SH-SY5Y (cell line): ENCODE measurements at regions not wholly inside any gene's neighbourhood (a gene's known extent, or its start where the extent isn't known, plus 50 kb on each side); places are given as distances from the start of the nearest gene placed in this dataset.
A peak's percentile ranks its signal among the peaks of the same experiment; 100 is the strongest.

Source experiments
- GATA2 ChIP-seq: IDR thresholded peaks from 2 replicates; pipeline ENCODE4 v1.6.1; 2011; ENCODE audit warnings: mild to moderate bottlenecking, low read depth, low read length
- GATA3 ChIP-seq: IDR thresholded peaks from 2 replicates; pipeline ENCODE4 v1.6.1; 2011; ENCODE audit warnings: low read depth, mild to moderate bottlenecking, low read length, moderate library complexity

DNA sequence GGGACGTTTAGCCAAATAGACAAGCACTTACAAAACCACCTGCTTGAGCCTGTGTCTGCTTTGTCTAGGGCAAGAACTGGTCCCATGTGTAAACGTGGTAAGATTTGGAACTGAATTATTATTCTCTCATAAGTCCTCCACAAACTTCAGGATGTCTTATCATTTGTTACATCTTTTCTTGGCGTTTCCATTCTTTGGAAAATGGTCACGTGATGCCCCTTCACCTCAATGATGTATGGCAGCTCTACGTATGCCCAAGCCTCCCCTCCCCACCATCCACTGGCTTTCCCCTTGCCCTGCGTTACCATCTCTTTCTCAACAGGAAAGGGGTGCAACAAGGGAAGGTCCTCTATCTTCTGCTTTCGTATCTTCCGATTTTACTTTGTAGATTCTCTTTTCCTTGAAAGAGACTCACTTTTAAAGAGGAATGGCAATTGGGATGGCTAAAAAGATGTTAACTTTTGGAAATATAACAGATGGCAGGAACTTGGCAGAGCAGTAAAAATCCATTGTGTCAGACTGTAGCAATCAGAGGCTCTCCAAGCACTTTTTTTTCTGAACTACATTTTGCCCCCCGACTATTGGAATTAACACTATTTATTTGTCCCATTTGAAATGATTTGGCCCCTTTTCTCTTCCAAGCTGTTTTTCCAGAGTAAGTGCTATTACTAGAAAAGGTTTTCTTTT is 117.6 kb downstream of the FAT3 start:
- TF ChIP-seq GATA2 (no peak), GATA3 (no peak)

GRCh38 chr11:92342886-92343285 is 118.3 kb downstream of the FAT3 start:
- TF ChIP-seq GATA3, result no peak
- no peak for TF ChIP-seq GATA2

GRCh38 chr11:92346220-92346619 is 121.6 kb downstream of the FAT3 start:
- no peak for TF ChIP-seq GATA3
- no peak for TF ChIP-seq GATA2

DNA sequence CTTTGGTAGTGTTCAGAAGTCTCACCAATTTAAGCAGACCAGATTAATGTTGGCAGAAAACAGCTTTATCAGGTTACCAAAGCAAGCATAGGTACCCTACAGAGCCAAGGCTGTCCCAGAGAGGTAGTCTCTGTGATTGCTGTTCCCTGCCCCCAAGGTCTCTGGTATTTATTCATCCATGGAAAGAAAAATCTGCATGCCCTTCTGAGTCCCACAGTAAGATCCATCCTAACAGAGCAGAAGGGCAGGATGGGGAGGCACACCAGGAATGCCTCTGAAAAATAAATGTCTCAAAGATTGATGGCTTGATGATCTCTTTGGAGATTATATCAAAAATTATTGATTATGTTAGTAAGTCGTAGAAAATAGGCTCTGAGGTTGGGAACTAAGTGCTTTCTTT is 122.8 kb downstream of the FAT3 start:
- TF ChIP-seq GATA2 (no peak), GATA3 (no peak)

- TF ChIP-seq GATA3 (no peak), GATA2 (no peak)
Measured at GRCh38 chr11:92349486-92350156, 125.0 kb downstream of the FAT3 start.

DNA sequence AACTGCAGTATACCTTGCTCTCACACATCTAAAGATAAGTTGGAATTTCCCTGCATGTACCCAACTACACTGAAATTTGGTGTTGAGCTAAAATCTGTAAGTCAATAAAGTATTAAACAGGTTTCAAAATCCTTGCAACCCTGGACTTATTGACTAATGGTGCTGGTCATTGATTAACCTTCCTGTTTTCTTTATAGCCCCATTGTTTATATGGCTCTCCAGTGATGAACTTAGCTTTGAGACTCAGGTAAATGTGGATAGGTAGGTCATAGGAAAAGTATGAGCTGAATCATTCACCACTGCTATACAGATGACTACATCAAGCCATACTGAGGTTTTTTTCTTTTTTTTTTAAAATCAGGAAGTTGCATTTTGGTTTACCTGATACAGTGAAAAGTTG is 132.7 kb downstream of the FAT3 start:
- no peak for TF ChIP-seq GATA2
- no peak for TF ChIP-seq GATA3

DNA sequence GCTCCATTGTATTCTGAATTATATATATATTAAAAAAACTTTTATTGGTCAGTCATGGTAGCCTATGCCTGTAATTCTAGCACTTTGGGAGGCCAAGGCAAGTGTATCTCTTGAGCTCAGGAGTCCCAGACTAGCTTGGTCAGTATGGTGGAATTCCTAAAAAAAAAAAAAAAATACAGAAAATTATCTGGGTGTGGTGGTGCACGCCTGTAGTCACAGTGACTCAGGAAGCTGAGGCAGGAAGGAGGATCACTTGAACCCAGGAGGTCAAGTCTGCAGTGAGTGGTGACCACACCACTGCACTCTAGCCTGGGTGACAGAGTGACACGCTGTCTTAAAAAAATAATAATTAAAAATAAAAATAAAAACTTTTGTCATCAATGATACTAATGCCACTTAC is 133.2 kb downstream of the FAT3 start:
- no peak for TF ChIP-seq GATA3
- no peak for TF ChIP-seq GATA2

DNA sequence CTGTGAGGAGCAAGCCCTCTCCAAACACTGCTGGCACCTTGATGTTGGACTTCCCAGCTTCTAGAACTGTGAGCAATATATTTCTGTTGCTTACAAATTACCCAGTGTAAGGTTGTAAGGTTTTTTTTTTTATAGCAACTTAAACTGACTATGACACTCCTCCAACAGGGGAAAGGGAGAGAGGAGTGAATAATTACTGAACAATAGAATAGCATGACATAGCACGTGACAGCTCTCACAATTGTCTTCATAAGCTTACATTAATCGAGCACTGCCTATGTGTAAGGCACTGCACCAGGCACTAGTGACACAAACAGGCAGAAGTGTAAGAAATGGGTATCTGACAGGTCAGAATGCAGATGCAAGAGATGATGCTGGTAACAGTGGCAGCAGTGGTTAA is 136.9 kb downstream of the FAT3 start:
- TF ChIP-seq GATA3 (no peak), GATA2 (no peak)

GRCh38 chr11:92362989-92363388 is 138.4 kb downstream of the FAT3 start:
- TF ChIP-seq GATA2, result no peak

DNA sequence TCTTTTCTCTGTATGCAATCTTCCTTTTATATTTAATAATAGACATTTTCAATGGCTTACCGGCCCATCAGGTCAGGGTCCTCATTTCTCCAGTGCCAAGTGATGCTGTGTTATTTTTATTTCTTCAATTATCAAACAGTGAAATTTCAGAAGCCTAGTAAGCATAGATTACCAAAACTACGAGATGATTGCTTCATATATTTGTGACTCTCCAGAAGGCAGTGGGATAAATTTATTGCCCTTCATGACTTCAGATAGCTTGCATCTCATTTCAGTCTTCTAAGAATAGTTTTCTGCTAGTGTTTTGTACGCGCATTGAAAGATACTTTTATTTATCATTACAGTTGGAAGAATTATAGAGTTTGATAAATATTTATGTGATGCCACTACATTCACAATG is 139.6 kb downstream of the FAT3 start:
- TF ChIP-seq GATA2 (no peak), GATA3 (no peak)

GRCh38 chr11:92376146-92376599 is 151.6 kb downstream of the FAT3 start:
- TF ChIP-seq GATA2 (no peak; the same call in 1 of the 2 replicates), GATA3 (no peak)

- TF ChIP-seq GATA2, result no peak
- TF ChIP-seq GATA3, result no peak
Measured at GRCh38 chr11:92376680-92377079, 152.1 kb downstream of the FAT3 start.

GRCh38 chr11:92380882-92381281 is 156.3 kb downstream of the FAT3 start:
- TF ChIP-seq GATA3 (no peak), GATA2 (no peak)

DNA sequence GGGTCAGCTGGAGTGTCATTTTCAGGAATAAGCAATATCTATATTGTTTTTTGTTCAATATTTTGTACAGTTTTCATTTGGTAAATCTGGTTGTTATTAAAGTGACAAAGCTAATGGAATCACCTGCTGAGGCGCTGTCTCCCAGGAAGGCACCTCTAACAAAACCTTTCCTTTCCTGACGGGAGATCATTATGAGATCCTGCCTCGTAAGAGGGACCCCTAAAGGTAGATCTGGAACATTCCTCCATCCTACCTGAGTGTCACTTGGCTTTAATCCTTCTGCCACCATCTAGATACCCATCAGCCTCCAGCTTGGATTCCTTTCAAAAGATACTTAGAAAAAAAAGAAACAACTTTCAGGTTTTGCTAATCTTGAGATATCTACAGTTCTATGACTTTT is 157.7 kb downstream of the FAT3 start:
- TF ChIP-seq GATA3 (no peak), GATA2 (no peak)

- TF ChIP-seq GATA2, result peak; percentile 62
- TF ChIP-seq GATA3, result peak; percentile 45
Measured at GRCh38 chr11:92383430-92383829, 158.8 kb downstream of the FAT3 start.
